ENCODE measurements at regions not wholly inside any gene's neighbourhood (a gene's known extent, or its start where the extent isn't known, plus 50 kb on each side); places are given as distances from the start of the nearest gene placed in this dataset.
"Not testable (repeated sequence)": the region's sequence is repeated elsewhere in the genome, so short reads cannot be mapped to it uniquely, and the experiment has no call there.

DNA sequence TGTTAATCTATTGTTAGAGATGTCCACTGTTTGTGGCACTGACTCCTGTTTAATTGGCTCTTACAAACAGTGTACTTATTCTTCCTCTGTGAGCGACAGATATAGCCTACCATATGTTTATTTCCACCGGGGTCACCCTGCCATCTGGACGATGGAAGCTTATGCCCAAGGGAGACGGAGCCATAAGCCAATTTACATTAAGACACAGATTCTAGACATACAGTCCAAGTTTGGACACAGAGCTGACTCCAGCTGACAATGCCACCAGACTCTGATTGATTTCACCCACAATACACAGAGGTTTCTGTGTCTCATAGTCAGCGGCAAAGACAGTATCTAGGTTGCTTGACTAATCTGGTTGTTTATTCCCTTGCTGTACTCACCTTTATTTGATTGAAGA is 198.9 kb downstream of the ENC1 start:
- TF ChIP-seq ZNF274 (IDR thresholded peaks at IDR 0.05; ENCODE audit: low read depth, low read length): no peak
- no peak overlapping the region for H3K4me3 ChIP-seq (ENCODE audit: low read length)

DNA sequence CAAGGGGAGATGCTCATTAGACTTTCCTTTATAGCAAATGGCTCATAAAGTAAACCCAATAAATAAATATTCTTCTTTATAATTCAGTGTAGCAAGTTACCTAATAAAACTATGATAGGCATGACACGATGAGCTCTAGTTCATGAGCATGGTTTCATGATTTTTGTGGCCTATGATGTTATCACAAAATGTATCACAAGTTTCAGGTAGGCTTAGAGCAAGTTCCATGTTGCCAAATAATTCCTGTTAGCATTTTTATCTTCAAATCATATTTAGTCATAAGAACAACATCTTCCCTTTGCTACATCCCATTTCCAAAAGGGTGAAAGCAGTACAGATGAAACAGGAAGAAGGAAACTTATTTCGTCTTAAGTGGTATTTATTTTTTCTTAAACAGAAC is 200.2 kb downstream of the ENC1 start:
- no peak for TF ChIP-seq ZNF274 (IDR thresholded peaks at IDR 0.05; ENCODE audit: low read depth, low read length)
- H3K4me3 ChIP-seq (ENCODE audit: low read length): no peak overlapping the region

DNA sequence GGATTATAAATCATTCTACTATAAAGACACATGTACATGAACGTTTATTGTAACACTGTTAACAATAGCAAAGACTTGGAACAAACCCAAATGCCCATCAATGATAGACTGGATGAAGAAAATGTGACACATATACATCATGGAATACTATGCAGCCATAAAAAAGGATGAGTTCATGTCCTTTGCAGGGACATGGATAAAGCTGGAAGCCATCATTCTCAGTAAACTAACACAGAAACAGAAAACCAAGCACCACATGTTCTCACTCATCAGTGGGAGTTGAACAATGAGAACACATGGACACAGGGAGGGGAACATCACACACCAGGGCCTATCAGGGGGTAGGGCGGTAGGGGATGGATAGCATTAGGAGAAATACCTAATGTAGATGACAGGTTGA is 202.7 kb downstream of the ENC1 start:
- not testable (repeated sequence) for H3K4me3 ChIP-seq (ENCODE audit: low read length)

DNA sequence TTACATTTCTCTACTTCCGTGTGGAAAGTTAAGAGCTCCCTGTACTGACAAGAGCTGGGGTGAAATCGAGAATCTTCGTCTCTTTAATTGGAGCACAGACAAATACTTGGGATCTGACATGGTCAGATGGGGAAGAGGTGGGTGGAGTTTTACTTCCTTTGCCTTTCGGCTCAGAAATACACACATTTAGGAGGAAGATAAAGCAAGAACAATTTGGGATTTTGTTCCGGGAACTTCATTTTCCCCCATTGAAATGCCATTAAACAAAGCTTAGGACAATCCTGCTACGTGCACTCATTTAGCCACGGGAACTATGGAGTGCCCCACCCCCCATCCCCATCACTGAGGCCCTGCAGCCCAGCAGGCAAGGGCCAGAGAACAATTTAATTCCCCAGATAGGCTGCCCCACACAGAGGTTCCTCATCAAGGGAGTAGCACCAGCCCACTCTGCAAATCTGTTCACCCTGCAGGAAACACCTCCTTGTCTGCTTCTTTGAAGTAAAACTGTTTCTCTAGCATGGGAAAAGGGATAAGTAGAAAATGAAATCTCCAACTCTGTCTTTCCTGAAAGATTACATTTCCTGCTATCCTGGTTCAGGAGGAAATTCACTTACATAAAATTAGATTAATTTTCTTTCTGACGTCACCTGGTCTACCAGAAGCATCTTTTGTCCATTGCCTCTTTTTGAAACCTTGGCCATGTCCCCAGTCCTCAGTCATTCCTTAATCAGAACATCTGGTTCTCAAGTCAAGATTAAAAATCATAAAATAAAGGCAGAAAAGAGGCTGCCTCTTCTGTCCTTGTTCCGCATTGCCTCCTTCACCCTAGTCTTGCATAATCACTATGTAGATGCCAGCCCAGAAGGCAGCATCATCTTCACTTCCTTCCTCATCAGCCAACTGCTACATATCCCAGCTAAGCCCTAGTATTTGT is 206.4 kb downstream of the ENC1 start:
- H3K4me3 ChIP-seq (ENCODE audit: low read length): no peak overlapping the region
- TF ChIP-seq ZNF274 (IDR thresholded peaks at IDR 0.05; ENCODE audit: low read depth, low read length): no peak

DNA sequence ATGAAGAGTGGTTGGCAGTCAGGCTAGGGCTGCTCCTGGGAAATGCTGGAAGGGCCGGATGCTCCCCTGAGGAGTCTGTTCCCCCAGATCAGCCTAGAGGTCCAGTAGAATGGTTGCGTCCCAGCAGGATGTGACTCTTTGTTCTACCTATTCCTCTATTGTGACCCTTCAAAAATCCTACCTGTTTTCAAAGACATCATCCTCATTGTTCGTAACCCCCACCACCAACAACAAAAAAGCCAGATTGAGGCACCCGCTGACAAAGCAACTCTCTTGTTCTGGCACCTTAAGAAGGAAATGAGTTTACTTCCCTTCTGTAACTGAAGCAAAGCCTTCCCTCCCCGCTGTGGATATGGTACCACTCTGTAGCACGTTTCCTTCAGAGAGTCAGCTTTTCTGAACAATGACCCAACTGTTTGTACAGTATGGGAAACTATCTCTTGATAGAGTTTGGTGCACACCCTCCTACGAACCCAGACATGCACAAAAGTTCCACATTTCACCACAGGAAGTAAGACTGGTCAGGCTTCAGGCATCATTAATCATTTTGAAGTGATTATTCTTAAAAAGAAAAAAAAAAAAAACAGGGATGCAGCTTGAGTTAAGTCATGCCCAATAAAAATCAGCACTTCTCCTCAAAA is 207.2 kb downstream of the ENC1 start:
- no peak overlapping the region for H3K4me3 ChIP-seq (ENCODE audit: low read length)
- TF ChIP-seq ZNF274 (IDR thresholded peaks at IDR 0.05; ENCODE audit: low read depth, low read length): no peak

DNA sequence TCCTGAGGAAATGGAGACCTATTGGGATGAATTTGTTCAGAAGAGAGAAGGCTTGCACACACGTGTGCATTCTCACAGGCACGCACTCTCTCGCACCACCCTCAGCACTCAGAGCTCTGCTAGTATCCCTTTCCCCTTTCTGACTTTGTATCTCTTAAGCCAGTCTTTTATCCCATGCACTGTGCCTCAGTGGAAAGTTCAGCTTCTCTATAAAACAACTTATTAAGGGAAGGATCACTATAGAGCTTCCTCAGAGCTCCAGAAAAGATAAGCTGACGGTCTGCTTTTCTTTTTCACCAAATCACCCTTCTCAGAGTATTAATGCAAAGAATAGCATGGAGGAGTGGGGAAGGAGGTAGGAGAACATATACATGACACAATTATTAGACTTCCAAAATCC is 207.8 kb downstream of the ENC1 start:
- no peak overlapping the region for H3K4me3 ChIP-seq (ENCODE audit: low read length)
- TF ChIP-seq ZNF274 (IDR thresholded peaks at IDR 0.05; ENCODE audit: low read depth, low read length): no peak

DNA sequence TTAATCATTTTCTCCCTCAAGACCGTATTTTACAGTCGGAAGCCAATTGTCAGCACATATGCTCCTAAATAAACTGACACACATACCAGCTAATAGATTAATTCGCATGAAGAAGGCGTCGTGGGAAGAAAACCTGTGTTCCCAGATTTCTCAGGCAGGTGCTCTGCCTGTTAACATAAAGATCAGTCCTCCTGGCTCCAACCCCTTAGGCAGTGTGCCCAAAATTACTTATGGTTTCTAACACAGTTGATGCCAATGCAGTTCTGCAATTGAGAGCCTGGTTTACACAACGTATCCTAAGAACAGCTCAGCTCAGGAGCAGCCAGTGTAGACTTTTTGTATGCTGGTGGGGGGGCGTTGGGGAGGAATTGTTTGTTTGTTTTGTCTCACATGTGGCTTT is 208.3 kb downstream of the ENC1 start:
- TF ChIP-seq ZNF274 (IDR thresholded peaks at IDR 0.05; ENCODE audit: low read depth, low read length): no peak
- H3K4me3 ChIP-seq (ENCODE audit: low read length): no peak overlapping the region

DNA sequence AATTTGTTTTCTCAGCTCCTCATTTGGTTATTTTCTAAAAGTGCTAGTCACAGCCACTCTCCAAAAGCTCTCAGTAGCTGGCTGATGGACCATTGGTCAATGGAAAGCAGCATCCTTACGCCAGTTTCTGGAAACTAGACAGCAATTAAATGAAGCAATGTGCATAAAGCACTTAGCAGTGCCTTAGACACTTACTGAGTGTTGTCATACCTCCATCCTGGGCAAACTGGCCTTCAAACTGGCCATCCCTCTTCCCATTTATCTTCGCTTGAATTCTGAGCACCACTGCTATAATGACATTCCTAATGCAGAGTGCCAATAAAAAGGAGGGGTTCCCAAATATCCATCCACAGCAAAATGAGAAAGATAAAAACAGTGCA is 209.2 kb downstream of the ENC1 start:
- no peak overlapping the region for H3K4me3 ChIP-seq (ENCODE audit: low read length)
- no peak for TF ChIP-seq ZNF274 (IDR thresholded peaks at IDR 0.05; ENCODE audit: low read depth, low read length)

DNA sequence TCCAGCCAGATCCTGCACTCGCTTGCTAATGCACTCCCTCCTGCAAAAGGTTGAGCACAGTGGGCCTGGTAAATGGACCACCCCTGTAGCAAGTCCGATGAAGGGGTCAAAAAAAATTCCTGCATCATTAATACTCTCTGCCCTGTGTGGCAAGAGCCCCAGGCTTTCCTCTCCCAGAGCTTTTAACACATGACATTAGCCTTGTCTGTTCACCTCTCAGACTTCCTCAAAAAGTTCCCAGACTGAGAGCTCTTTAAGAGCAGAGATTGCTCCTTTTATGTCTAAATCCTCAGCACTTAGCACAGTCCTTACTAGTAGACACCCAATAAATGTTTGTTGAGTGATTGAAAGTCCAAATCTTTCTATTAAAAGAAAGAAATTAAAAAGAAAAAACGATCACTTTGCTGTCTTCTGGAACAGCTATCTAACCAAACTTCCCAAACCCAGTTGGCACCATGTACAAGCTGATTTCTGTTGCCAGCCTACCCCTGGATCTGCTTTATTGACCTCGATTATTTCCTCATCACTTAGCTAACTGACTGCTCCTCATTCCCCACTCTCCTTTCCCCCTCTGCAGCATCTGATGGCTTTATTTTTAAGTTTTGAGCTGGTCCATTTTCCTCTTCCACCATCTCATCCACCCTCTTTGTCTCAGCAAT is 209.8 kb downstream of the ENC1 start:
- no peak for TF ChIP-seq ZNF274 (IDR thresholded peaks at IDR 0.05; ENCODE audit: low read depth, low read length)

DNA sequence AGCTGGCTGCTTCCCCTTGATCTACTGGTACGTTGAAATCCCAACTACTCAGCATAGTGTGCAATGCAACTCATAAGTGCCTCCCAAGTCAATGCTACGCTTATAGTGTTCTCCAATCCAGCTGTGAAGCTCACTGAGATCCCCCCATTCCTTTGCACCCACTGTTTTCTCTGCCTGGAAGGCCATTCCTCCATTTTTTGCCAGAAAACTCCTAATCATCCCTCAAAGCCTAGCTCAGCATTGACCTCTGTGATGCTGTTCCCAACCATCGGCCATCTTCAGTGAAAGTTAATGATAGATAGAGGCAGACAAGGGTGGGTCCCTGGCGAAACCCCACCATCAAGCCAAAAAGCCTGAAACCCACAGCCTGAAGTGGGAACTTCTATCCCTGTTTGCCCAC is 211.0 kb downstream of the ENC1 start:
- H3K4me3 ChIP-seq (ENCODE audit: low read length): no peak overlapping the region
- TF ChIP-seq ZNF274 (IDR thresholded peaks at IDR 0.05; ENCODE audit: low read depth, low read length): no peak

More for the DNA sequence above, 209.8 kb downstream of the ENC1 start:
- H3K4me3 ChIP-seq (ENCODE audit: low read length): no peak overlapping the region

DNA sequence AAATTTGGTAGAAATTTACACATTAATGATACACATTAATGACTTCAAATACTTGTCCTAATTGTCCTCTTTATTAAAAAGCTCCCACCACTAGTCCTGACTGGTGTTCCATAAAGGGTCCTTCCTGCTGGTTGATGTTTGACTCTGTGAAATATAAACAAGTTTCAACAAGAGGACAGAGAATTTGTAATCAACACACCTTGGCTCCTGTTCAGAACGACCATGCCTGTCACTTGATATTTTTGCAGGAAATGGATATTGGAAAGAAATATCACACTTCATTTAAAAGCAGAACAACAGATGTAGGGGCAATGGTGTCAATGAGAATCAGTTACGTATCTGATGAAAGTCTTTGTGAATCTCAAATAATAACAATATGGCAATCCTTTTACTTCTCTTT is 211.7 kb downstream of the ENC1 start:
- TF ChIP-seq ZNF274 (IDR thresholded peaks at IDR 0.05; ENCODE audit: low read depth, low read length): no peak

DNA sequence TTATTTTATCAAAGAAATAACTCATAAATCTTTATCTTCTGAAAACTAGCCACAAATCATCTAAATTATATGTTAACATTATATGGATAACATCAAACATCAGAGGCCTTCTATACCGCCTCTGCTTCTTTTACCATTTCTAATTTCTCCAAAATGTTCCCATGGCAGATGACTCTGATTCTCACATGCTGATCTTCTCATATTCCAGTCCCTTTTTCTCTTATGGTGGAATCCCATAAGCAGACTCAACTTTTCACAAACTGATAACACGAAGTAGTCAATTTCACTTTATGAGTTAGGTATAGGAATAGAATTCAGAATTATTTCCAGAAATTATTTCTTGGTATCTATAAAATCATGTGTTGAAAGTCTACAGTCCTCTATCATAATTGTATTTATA is 212.3 kb downstream of the ENC1 start:
- H3K4me3 ChIP-seq (ENCODE audit: low read length): no peak overlapping the region
- no peak for TF ChIP-seq ZNF274 (IDR thresholded peaks at IDR 0.05; ENCODE audit: low read depth, low read length)

More for the DNA sequence above, 211.7 kb downstream of the ENC1 start:
- H3K4me3 ChIP-seq (ENCODE audit: low read length): no peak overlapping the region

DNA sequence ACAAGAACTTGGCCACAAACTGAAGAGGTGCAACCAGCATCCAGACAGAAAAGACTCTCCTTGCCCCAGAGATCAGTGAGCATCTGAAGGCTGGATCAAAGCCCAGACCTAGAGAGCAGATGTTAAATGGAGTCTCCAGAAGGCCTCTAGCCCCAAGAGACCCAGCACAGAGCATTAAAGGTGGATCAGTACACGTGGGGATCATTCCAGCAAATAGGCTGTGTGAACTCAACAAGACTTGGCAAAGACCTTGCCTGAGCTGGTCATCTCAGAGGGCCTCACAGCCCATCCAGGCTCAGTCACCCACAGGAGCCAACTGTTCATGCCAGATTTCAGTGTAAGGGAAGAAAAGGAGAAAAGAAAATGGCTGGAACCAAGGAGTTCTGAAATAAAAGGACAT is 214.0 kb downstream of the ENC1 start:
- TF ChIP-seq ZNF274 (IDR thresholded peaks at IDR 0.05; ENCODE audit: low read depth, low read length): no peak
- no peak overlapping the region for H3K4me3 ChIP-seq (ENCODE audit: low read length)

DNA sequence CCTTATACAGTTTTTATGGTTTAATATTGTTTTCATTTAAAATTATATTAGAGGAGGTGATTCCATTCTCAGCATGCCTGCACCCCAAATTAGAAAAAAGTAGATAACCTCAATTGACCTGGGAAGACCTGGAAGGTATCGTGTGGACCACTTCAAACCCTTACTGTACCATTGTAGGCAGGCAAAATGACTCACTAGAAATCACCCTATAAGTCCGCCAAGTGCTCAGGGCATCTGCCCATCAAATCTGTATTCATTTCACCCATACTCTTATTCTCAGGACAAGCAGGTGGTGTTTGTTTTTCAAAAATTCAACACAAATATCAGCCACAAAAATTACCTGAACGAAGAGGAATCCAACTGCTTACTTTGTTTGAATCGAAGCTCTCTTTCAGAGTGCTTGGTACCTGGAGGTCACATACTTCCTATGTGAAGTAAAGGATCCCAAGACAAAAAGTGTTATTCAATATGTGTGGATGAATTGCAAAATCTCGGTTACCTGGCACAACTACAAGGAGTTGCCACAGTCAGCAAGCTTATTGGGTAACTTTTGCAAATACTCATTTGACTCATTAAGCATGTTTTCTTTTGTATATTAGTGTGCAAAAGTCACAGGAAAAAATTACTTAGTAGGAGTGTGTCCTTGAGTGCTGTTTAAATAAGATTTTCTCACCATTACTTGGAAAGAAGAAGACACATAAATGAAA is 216.2 kb downstream of the ENC1 start:
- H3K4me3 ChIP-seq (ENCODE audit: low read length): no peak overlapping the region
- no peak for TF ChIP-seq ZNF274 (IDR thresholded peaks at IDR 0.05; ENCODE audit: low read depth, low read length)
